Upper lobe of left lung (tissue), 6 donors: ENCODE measurements at regions not wholly inside any gene's neighbourhood (a gene's known extent, or its start where the extent isn't known, plus 50 kb on each side); places are given as distances from the start of the nearest gene placed in this dataset.
"Not testable (repeated sequence)": the region's sequence is repeated elsewhere in the genome, so short reads cannot be mapped to it uniquely, and the experiment has no call there.

Source experiments
- ATAC-seq, 2 donors: fragments of 200-7000 bp; cut with Tn5 transposase; one replicate each; pipeline ENCODE4 v1.9.1; 2022; ENCODE audit warnings: mild to moderate bottlenecking in 2 of 2, moderate library complexity in 2 of 2; ENCODE audit not compliant: low FRiP score in 2 of 2
- DNase-seq, 2 donors: peaks; one replicate each; pipeline ENCODE4 v3.0.0-alpha.2; 2019 to 2020
- H3K27ac ChIP-seq, 4 donors: fragments of 200-600 bp; sonication (generic); one replicate each; pipeline ENCODE4 v1.5.1; 2016 to 2019
- H3K27me3 ChIP-seq, 4 donors: fragments of 200-600 bp; sonication (generic); one replicate each; pipeline ENCODE4 v1.5.1; 2017 to 2019
- H3K36me3 ChIP-seq, 4 donors: fragments of 200-600 bp; sonication (generic); one replicate each; pipeline ENCODE4 v1.5.1; 2016 to 2019
- H3K4me1 ChIP-seq, 4 donors: fragments of 200-600 bp; sonication (generic); one replicate each; pipeline ENCODE4 v1.5.1; 2018 to 2019
- H3K4me3 ChIP-seq, 4 donors: fragments of 200-600 bp; sonication (generic); one replicate each; pipeline ENCODE4 v1.5.1; 2017 to 2019; ENCODE audit warnings: mild to moderate bottlenecking in 2 of 4, moderate library complexity in 1 of 4
- H3K9me3 ChIP-seq, 4 donors: fragments of 200-600 bp; sonication (generic); one replicate each; pipeline ENCODE4 v1.5.1; 2018 to 2019
- EP300 ChIP-seq, 4 donors: sonication (generic); formaldehyde crosslinking; IDR thresholded peaks; one replicate each; pipeline ENCODE4 v1.5.1; 2017; ENCODE audit warnings: antibody characterized with exemption in 4 of 4, control low read depth in 2 of 4
- POLR2A ChIP-seq, 4 donors: fragments of 450-650 bp; IDR thresholded peaks; one replicate each; pipeline ENCODE4 v1.5.1; 2016 to 2017; ENCODE audit warnings: antibody characterized with exemption in 4 of 4, mild to moderate bottlenecking in 2 of 4
- POLR2AphosphoS5 ChIP-seq, 2 donors: sonication (generic); formaldehyde crosslinking; IDR thresholded peaks; one replicate each; pipeline ENCODE4 v1.5.1; 2017; ENCODE audit warnings: antibody characterized with exemption in 2 of 2
- WGBS, 2 donors: methylation state at CpG; one replicate each; pipeline ENCODE4 v1.1.5; 2017 to 2018; 5-methylcytosine and 5-hydroxymethylcytosine counted together
- TF ChIP-seq, protein P1 (sequence below), 6 experiments: fragments of 450-650 bp in 4 of 6; fragments of 200-600 bp in 2 of 6; sonication (generic) in 2 of 6; IDR thresholded peaks; one replicate each; pipeline ENCODE4 v1.5.1; 2016 to 2019; ENCODE audit warnings: antibody characterized with exemption in 6 of 6
- donor health status: DM: no; HTN: no; CAD: no; lungs with moderate emphysema.
- donor health status: DM: no; HTN: yes; CAD: no; lungs with severe emphysema.

DNA sequence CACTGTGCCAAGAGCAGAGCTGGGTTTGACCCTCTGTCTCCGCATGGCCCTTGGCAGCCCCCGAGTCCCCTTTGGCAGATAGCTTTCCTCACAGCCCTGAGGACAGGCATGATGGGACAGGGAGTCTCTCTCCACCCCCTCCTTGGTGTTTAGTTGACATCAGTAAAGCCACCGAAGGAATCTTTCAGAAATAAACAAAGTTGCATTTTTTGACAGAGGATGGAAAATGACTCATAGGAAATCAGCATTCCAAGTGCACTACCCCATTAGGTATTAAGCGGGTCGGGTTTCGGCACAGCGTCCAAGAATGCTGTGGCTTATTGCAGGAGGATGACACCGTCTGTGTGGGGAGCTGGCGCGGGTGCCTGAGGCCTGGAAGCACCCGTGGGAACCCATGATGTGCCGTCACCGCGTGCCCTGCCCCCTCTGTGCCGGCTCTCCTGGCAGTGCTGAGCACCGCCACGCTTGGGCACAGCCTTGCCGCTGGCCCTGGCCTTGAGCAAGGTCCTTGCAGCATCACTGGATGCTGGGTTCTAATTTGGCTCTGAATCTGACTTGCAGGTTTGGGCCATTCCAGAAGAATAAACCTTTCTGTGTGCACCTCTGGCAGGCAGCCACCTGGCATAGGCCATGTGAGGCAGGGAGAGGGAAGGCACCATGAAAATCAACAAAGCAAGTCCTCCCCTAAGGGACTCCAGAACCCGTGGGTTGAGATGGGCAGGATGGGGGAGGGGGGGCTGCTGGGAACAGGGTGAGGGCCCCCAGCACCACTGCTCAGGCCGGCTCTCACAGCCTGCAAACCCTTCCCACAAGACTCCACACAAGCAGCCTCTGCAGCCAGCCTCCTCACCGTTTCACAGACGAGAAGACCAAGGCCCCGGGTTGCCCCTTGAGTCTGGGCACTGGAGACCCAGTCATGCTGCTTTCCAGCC lies 50.5 kb upstream of the ZNF469 start:
- TF ChIP-seq, protein P1, sequence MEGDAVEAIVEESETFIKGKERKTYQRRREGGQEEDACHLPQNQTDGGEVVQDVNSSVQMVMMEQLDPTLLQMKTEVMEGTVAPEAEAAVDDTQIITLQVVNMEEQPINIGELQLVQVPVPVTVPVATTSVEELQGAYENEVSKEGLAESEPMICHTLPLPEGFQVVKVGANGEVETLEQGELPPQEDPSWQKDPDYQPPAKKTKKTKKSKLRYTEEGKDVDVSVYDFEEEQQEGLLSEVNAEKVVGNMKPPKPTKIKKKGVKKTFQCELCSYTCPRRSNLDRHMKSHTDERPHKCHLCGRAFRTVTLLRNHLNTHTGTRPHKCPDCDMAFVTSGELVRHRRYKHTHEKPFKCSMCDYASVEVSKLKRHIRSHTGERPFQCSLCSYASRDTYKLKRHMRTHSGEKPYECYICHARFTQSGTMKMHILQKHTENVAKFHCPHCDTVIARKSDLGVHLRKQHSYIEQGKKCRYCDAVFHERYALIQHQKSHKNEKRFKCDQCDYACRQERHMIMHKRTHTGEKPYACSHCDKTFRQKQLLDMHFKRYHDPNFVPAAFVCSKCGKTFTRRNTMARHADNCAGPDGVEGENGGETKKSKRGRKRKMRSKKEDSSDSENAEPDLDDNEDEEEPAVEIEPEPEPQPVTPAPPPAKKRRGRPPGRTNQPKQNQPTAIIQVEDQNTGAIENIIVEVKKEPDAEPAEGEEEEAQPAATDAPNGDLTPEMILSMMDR (IDR thresholded peaks at IDR 0.05) = no peak
- no peak for TF ChIP-seq POLR2AphosphoS5 (IDR thresholded peaks at IDR 0.05)
- TF ChIP-seq POLR2A (IDR thresholded peaks at IDR 0.05) = no peak
- TF ChIP-seq EP300 (IDR thresholded peaks at IDR 0.05) = no peak
- 77 to 83% methylated on average over 19 to 23 of the region's 23 CpGs for WGBS, 2 donors
- Histone ChIP-seq H3K36me3 (no peaks in the 10 kb centered on the region), H3K27ac (no peak overlapping the region), H3K27me3 (no peaks in the 10 kb centered on the region), H3K9me3 (no peaks in the 10 kb centered on the region), H3K4me3 (no peak overlapping the region), H3K4me1 (peaks cover 0 to 5% (median 0%) of the 10 kb centered on the region in 4 donors)
- ATAC-seq (peak in 1 of 2 donors; percentile 92), DNase-seq (peak in 1 of 2 donors; percentile 85)

DNA sequence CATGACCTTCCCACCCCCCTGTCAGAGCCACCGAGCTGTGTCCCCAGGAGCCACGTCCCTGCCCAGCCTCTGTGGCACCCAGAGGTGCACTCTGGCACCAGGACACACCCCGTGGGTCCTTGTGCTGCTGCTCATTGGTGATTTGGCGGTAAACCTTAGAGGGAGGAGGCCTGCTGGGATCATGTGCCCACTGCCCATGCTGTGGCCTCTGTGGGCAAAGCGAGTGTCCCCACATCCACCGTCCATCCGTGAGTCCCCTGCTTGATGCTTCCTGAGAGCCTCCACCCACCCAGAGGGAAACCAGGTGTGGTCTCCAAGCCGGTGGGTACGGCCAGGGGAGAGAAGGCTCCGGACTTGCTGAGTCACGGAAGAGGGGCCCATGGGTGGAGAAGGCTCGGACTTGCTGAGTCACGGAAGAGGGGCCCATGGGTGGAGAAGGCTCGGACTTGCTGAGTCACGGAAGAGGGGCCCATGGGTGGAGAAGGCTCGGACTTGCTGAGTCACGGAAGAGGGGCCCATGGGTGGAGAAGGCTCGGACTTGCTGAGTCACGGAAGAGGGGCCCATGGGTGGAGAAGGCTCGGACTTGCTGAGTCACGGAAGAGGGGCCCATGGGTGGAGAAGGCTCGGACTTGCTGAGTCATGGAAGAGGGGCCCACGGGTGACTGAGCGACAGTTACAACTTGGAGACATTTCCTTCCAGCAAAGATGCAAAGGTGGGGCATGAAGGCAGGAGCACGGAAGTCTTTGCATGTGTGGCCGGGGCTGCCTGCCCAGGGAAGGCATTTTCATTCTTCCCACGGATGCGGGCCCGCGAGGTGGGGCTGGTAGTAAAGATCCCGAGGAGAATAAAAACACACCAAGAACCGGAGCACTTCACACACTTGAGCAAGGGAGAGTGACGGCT lies 49.6 kb upstream of the ZNF469 start:
- WGBS, 2 donors = 47 to 61% methylated on average over 17 to 25 of the region's 33 CpGs
- peak in 1 of 2 donors; percentile 27 for ATAC-seq
- H3K4me3 ChIP-seq = peak overlapping the region in 3 of 4 donors; percentile 5 to 14 (median 6)
- not testable (repeated sequence) for H3K9me3 ChIP-seq, H3K27me3 ChIP-seq, H3K4me1 ChIP-seq, DNase-seq, H3K27ac ChIP-seq, H3K36me3 ChIP-seq
